ENCODE measurements at regions not wholly inside any gene's neighbourhood (a gene's known extent, or its start where the extent isn't known, plus 50 kb on each side); places are given as distances from the start of the nearest gene placed in this dataset.

DNA sequence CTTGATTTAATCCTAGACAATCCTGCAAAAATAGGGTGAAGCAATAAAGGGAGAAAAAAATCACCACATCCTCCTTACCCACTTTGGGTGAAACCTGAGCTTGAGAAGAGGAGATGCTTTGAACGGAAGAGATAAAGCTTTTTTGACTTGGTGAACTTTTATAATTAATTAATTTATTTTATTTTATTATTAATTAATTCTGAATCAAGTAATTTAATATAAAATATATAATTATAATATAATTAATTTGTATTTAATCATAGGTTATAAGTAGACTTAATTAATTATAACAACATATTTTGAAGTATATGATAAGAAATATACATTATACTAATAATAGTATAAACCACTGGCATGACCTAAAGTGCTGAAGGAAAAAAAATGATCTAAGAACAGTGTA, 2164.8 kb downstream of the LRRC4C start:
- DNase-seq (ENCODE audit: low spot score): no peak

DNA sequence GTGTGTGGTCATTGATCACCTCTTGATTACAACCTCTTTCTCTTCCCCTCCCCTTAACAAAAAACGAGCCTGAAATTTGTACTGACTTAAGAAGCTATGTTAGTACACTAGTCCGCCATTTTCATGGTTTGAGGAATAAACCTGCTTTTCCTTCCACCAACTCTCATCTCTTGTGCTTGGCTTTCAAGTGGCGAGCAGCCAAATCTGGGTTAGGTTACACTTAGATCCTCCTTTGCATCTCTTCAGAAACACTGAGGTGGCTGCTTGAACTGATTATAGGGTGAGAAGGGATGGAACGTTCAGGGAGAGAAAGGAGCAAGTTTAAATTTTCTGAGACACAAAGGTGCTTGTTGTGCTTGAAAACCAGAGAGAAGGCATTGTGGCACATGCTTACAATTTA, 2171.4 kb downstream of the LRRC4C start:
- no peak for DNase-seq (ENCODE audit: low spot score)

DNA sequence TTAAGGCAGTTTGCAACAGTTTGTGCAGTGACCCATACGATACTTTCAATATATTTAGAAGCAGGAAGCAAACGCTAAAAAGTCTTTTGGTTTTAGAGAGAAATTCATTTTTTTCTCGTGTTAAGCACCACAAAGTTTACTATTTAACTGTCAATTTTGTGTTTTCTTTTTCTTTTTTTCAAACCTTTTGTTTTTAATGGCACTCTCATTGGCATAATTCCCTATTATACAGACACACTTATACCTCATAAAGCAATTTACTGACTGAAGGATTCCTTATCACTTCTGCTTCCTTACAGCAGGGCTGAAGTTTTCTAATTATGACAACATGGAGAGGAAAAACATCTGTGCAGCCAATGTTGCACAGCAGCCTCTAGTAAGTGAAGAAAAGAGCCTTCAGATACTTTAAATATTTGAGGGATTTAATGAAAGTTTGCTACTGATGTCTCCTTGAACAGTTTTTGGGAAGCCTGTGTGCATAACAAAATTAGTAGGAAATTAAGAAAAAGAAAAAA, 2191.2 kb downstream of the LRRC4C start:
- no peak for DNase-seq (ENCODE audit: low spot score)

DNA sequence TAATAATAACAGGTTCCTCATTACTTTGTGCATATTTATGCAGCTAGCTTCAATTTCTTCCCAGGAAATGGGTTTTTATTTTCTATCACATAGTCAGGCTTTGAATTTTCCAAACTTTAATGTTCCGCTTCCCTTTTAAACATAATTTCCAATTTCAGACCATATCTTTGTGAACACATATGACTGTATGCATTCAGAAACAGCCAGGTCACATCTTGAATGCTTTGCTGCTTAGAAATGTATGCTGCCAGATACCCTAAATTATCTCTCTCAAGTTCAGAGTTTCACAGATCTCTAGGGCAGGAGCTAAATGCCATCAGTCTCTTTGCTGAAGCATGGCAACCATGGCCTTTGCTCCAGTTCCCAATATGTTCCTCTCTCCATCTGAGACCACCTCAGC, 2203.8 kb downstream of the LRRC4C start:
- DNase-seq (ENCODE audit: low spot score): no peak

DNA sequence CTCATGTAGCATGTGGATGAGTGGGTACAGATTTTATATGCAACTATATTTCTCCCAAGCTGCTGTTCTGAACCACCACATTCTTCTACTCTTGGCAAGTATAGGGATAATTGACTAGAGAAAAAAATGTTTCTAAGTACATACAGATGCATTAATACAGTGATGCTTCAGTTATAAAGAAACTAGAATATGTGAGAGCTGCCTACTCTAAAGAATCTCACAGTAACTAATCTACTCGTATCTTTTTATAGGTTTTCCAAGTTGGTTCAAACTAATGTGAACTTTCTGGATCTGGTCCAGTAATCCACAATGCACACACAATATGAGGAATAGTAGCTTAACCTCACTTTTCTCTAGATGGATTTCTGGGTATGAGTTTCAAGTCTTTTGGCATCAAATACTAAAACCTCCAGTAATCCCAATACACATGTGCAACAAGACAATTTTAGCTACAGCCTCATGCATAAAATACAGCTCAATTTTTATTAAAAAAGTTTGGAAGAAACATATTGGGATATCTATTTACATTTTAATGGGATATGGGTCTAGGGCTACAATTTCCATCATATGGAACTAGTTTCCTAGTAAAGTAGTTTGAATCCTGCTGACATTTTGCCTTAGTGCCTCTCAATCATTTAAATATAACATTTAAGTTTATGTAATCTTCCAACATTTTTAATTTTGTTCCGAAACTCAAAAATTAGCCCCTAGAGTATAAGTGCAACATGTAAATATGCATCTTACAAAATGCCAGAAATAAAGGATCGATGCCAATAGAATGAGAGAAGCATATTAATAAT, 2209.7 kb downstream of the LRRC4C start:
- no peak for DNase-seq (ENCODE audit: low spot score)

DNA sequence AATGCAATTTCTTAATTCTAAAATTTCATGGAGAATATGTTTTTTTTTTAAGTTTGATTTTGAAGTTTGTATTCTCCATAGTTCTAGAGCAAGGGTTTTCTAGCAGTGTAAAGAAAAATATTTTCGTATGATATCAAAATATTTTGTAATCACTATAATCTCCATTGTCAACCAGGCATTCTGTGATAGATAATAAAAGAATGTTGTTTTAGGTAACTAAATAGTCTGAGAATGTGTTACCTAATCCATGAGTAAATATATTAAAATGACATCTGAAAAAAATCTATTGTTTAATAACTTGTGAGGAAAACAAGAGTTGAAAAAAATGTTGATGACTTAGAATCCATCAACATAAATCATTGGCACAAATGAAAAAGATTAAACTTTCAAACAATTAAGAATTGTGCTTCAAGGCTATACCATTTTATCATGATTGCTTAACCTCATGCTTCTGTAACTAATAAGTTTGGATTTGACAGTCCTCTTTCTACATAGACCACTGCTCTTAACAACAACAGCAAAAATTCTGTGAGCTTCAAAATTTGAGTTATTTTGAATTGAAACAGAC, 2211.8 kb downstream of the LRRC4C start:
- no peak for DNase-seq (ENCODE audit: low spot score)

DNA sequence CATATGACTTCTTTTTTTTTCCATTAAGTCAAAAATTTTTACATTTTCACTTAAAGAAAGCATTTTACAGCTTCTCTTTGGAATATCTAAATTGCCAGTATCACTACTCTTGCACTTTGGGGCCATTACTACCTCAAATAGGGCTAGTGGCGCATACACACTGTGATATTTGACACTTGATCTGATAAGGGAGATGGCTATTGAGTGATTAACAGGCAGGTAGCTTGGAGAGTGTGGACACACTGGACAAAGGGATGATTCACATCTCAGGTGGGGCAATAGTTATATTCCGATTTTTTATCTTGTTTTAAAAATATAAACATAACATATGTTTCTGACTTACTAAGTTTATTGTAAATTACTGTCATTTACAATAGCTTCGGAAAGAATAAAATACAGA, 2219.9 kb downstream of the LRRC4C start:
- DNase-seq (ENCODE audit: low spot score): no peak

DNA sequence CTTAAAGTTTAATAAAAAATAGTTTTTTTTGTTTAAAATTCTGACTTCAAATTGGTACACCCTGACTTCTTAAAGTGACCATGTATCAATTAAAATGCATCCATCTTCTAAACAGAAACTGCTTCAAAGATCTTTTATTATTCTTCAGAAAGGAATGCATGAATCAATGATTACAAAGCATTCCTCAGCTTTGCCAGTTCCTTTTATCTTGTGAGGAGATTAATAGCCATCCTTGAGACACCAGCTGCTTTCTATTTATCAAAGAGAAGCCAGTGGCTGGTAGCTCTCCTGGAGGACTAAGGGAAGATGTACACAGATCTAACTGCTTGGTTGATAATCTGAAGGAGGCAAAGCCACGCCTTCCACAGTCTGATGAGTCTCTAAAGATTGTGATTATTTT, 2222.5 kb downstream of the LRRC4C start:
- no peak for DNase-seq (ENCODE audit: low spot score)

DNA sequence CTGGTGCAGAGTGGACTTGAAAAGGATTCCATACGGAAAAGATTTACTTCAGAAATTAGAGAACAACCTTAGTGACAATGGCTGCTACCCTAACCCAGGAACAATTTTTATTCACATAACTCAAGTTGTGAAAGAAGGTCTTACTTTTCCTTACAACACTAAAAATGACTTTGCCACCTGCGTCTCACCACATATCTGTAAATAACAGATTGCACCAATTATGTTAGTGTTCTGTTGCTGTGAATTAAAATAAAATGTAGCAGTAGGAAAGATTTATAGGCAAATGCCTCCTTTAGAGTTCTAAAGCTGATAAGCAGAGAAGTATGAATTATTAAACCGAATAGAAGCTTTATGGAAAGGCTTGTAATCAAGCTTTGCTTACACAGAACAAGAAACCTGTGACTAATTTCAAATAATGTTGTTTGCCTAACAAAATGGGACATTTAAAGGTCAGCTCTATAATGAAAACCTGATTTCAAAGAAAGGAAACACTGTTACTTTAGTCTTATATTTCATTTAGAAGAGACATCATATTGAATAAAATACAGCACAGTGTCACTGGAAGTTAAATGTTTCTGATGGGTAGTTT, 2237.8 kb downstream of the LRRC4C start:
- DNase-seq (ENCODE audit: low spot score): no peak

DNA sequence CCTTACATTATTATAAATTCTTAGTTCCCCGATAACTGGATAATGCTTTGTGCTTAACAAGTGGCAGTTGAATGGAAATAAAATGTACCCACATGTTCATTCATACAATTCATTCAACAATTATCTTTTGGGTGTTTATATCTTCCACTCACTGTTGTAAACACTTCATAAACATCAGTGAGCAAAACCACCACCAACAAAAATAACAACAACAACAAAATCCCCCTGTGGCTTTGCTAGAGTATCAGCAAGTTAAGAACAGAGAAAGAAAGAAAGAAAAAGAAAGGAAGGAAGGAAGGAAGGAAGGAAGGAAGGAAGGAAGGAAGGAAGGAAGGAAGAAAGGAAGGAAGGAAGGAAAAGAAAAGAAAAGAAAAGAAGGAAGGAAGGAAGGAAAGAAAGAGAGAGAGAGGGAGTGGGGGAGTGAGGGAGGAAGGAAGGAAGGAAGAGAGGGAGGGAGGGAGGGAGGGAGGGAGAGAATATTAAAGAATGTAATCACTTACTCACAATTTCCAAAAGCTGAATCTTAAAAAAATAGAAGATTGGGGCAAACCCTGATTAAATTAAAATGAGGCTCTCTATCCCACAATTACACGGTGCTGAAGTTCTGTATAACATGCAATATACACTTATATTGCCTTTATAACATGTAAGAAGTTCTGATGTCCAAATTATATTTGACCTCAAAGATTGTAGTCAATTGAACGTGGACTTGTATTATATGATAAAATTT, 2238.8 kb downstream of the LRRC4C start:
- DNase-seq (ENCODE audit: low spot score): no peak

DNA sequence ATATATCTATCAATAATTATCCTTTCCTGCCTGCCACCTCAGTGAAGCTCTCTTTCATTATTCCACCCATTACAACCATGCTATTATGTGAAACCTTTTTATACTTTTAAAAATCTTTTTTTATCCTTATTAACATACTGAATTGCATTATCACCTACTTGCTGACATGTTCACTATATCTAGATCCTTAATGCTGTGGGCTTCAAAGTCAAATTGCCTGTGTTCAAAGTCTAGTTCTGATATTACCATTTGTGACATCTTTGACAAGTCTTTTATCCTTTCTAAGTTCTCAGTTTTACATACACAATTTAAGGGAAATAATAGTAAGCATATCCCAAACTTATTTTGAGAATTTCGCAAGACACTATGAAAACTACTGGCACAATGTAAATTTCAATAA, 2239.4 kb downstream of the LRRC4C start:
- DNase-seq (ENCODE audit: low spot score): no peak

DNA sequence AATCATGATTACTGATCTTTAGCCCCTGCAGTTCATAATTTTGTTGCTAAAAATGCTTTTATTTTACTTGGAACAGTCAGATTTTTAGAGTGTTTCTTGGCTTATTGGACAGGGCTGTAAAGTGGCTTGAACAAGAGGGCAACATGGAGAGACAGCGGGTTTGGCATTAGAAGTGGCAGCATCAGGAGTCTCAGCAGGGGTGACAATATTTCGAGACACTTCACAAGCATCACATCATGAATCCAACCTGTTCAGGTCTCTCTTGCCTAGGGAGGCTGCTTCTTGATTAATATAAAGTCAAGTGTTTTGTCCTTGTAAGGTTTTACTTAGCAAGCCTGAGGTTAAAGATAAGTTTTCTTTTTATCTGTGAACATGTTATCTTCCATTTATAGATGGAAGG, 2249.5 kb downstream of the LRRC4C start:
- no peak for DNase-seq (ENCODE audit: low spot score)

DNA sequence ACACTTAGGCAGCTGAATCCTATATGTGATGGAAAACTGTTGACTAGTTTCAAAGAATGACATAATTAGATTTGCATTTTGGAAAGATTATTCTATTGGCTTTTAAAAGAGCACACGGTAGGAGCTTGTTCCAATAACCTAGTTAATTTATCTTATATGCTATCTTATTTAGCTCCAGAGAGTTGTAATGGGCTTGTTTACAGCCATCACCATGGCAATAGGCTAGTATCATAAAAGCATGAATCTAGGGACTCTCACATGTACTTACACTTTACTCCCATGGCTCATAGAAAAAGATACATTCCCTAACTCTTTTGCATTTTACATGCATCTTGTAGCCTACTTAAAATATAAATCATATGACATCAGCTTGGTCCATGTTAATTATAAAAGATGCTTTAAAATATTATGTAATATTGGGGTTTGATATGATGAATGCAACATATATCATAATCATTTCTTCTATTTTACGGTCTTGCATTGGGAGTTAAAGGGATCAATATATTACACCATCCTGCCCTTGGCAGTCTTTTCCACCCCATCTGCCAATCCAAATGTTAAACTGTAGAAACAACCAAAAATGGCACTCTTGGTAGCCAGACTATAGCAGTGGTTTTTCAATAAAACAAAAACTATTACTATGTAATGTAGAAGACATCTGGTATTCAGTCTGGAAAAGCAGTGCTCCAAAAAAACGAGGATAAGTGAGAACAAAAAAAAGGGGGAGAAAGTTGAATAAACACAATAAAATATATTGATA, 2254.0 kb downstream of the LRRC4C start:
- no peak for DNase-seq (ENCODE audit: low spot score)

DNA sequence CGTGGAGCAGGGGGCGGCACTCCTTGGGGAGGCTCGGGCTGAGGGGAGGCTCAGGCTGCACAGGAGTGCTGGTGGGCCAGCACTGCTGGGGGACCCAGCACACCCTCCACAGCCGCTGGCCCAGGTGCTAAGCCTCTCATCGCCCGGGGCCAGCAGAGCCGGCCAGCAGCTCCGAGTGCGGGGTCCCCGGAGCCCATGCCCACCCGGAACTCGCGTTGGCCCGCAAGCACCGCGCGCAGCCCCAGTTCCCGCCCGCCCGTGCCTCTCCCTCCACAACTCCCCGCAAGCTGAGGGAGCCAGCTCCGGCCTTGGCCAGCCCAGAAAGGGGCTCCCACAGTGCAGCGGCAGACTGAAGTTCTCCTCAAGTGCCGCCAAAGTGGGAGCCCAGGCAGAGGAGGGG, 2266.8 kb downstream of the LRRC4C start:
- no peak for DNase-seq (ENCODE audit: low spot score)

DNA sequence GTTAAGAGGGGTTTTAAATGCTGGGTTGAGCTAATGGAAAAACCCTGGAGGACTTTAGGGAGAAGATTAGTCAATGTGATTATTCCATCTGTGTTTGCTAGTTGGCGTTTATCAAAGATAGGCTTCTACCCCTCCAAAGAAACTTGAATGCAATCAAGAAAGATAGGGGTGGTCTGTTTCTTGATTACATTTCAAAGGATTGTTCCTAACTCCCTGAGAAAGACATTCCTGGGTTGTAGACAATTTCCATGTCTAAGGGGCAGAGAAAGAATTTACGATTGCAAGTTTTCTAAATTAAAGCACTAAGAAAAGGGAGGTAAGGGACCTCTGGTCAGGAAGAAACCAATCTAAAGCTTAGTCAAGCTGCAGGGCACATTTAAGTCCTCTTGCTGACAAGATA, 2268.7 kb downstream of the LRRC4C start:
- DNase-seq (ENCODE audit: low spot score): no peak

DNA sequence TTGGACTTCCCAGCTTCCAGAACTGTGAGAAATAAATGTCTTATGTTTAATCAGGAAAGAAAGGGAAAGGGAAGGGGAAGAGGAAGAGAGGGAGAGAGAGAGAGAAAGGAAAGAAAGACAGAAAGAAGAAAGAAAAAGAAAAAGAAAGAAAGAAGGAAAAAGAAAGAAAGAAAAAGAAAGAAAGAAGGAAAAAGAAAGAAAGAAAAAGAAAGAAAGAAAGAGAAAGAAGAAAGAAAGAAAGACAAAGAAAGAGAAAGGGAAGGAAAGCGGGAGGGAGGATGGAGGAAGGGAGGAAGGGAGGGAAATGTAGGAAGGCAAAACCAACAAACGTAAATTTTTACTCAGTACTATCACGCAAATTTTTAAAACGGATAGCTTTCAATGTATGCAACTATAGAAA, 2281.8 kb downstream of the LRRC4C start:
- DNase-seq (ENCODE audit: low spot score): no peak

DNA sequence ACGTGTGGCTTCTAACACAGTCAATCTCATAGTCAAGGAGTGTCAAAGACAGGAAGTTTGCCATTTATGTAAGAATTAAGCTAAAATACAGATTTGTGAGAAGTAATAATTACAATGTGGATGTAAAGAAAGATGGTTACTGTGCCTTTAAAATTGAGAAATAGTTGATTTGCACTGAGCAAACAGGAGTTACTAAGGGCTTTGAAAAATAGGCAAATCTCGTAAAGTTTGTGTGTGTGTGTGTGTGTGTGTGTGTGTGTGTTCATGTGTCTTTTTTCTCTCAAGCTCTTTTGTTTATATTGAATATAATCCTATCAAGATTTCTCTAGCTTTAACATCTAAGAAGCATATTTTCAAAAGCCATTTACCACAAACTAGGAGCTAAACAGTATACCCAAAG, 2284.5 kb downstream of the LRRC4C start:
- no peak for DNase-seq (ENCODE audit: low spot score)

DNA sequence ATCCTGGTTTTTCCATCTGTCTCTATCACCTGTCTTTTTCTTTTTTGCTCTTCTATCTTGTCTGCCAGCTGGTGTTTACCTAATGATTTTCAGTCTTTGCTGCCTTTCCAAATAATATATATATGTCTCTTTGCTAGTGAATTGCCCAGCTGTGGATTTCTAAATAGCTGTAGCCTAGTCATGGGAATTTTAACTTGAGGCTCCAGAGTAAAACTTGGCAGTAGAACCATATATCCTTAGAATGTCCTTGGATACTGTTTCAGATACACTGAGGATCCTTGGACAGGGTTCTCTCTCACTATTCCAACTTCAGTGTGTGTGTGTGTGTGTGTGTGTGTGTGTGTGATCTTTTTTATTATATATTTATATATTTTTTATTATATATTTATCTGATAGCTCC, 2285.3 kb downstream of the LRRC4C start:
- DNase-seq (ENCODE audit: low spot score): no peak

DNA sequence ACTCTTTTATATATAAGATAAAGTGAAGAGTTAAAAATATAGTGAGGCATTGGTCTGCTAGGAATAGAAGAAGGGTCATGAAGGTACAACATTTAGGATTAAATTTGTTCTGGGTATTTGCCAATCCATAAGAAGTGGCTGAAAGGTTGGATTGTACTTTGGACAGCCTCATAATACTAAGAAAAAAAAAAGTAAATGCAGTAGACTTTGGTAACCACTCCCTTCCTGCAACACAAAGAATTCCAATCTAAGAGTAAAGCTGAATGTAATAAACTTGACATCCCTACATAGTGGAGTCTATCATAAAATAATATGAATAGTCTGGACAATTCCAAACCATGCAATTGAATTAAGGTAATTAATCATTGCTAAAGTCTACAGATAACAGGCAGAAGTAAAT, 2294.4 kb downstream of the LRRC4C start:
- no peak for DNase-seq (ENCODE audit: low spot score)

DNA sequence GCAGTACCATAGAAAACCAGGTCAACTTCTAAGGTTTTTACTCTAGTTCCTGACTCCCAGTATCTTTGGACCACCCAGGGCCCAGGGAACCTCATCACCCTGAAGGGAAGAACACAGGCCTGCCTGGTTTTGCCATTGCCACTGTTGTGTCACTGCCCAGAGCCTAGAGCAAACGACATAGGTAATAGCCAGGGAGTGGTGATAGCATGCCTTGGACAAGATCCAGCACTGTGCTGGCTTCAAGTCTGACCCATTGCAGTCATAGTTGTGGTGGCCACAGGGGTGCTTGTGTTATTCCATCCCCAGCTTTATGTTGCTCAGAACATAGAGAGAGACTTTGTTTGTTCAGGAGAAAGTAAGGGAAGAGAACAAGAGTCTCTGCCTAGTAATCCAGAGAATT, 2310.2 kb downstream of the LRRC4C start:
- no peak for DNase-seq (ENCODE audit: low spot score)

DNA sequence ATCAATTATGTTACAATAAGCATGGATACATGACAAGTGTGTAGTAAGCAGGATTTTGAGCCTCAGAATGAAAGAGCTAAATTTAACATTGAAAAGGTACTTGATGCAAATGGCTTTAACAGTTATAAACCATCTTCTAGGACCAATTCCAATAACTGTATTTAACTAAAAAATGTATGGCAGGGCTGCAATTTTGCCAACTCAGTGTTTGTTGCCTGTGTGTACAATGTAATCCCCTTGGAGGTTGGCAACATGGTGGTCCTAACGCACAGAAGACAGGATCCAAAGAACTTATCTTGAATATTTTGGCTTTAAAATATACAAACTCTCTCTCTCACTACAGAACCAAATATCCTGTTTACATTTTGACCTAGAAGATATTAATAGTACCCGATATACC, 2314.1 kb downstream of the LRRC4C start:
- DNase-seq (ENCODE audit: low spot score): no peak

Data from CD4-positive, alpha-beta T cell treated with Interleukin-2 at 100 ng/mL for 4 hours (primary cell).